H1 (cell line): ENCODE measurements at regions not wholly inside any gene's neighbourhood (a gene's known extent, or its start where the extent isn't known, plus 50 kb on each side); places are given as distances from the start of the nearest gene placed in this dataset.

Source experiments
- ATF2 ChIP-seq: IDR thresholded peaks from 2 replicates; pipeline ENCODE4 v1.6.1; 2012; ENCODE audit warnings: low read length, inconsistent platforms
- CTCF ChIP-seq, 3 experiments: IDR thresholded peaks; 1 replicate in 2 of 3; 2 replicates in 1 of 3; pipeline versions ENCODE4 v1.5.1 to v1.6.1; 2011; ENCODE audit warnings: low read length in 3 of 3, mild to moderate bottlenecking in 3 of 3, inconsistent platforms in 2 of 3, low read depth in 1 of 3, moderate library complexity in 1 of 3; ENCODE audit not compliant: insufficient read depth in 1 of 3; ENCODE audit errors: control extremely low read depth in 1 of 3
- POLR2AphosphoS5 ChIP-seq: IDR thresholded peaks from 2 replicates; pipeline ENCODE4 v1.6.1; 2011; ENCODE audit warnings: low read depth, low read length

GRCh38 chr6:168190646-168191443 lies 111.8 kb upstream of the FRMD1 start:
- TF ChIP-seq CTCF (IDR thresholded peaks at IDR 0.05; ENCODE audit: control extremely low read depth in 1 of 3, insufficient read depth in 1 of 3, low read depth in 1 of 3, low read length in 3 of 3) (no peak), ATF2 (no peak), POLR2AphosphoS5 (no peak)
